Dedifferentiated amniotic fluid mesenchymal stem cell (primary cell): ENCODE measurements at regions not wholly inside any gene's neighbourhood (a gene's known extent, or its start where the extent isn't known, plus 50 kb on each side); places are given as distances from the start of the nearest gene placed in this dataset.
"Not testable (repeated sequence)": the region's sequence is repeated elsewhere in the genome, so short reads cannot be mapped to it uniquely, and the experiment has no call there.

ENCODE experiments used
- DNase-seq: peaks from one replicate; pipeline ENCODE4 v3.0.0-alpha.2; 2016; ENCODE audit errors: extremely low spot score

DNA sequence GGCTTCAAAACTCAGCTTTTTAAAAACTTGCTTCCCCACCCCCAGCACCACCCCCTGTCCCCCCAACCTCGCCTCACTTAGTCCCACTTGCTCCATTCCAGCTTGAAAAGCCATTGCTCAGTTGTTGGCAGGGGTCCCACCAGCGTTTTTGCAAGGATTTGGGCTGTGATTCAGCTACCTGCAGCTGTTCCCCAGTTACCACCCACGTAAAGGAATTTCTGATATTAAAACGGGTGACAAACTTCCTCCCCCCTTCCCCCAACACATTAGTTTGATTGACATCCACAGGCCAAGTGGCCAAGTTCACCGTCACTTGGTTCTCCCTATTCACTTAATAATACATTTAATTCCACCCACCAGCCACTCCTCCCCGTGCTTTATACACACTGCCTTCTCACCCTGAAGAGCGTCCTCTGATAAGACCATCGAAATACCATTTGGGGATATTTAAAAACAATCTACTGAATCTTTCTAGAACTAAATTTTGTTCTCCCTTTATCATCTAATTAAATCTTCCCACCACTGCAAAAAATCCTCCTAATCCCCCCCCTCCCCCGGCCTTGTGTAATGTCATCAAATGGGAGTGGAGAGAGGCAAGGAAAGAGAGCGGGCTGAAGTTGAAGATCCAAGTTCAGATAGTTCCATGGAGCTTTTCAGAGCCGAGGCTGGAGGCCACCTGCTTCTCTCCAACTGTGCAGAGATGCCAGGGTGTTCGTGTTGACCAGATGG lies 55.1 kb downstream of the SOX9 start:
- DNase-seq = no peak

GRCh38 chr17:72176516-72176851 lies 55.7 kb downstream of the SOX9 start:
- DNase-seq = no peak

DNA sequence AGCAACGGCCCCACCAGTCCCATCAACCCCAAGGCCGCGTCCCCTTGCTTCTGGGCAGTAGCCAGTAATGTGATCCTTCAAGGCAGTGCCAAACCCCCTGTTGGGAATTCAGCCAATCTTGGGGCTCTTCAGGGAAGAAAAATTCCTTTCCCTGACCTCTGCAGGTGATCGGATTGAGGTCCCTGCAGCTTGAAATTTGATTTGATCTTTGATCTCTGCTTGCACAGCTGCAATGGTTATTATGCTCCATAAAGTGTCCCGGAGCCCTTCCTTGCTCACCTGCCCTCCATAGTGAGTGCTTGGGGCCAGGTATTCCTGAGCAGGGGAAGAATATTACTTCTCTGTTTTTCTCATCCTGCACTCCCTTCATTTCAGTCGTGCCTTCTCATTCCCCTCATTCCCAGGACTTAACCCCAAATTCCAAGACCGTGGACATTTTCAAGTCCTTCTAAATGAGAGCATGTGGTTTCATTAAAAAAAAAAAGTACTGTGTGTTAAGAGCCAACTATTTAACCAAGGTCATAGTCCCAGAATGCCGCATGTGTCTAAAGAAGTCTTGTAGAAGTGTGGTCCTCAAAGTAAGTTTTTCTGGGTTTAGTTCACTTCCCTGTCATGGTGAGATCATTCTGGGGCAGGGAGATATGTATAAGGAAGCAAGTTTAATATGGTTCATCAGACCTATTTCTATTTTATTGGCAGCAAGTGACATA lies 56.3 kb downstream of the SOX9 start:
- no peak for DNase-seq

DNA sequence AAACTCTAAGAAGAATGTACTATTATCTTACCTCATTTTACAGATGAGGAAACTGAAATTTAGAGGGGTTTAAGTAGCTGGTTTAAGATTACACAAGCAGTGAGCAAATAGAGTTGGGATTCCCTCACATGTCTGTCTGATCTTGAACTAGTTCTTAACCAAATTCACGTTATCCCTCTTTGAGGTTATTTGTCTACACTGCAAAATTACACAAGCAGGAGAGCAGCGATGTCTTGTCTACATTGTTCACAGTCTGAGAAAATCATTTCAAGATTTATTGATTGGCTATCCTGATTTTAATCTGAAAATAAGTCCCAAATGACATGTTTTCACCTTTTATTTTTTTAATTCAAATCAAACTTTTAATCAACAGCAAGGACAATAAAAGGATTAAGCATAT lies 56.9 kb downstream of the SOX9 start:
- DNase-seq = no peak

DNA sequence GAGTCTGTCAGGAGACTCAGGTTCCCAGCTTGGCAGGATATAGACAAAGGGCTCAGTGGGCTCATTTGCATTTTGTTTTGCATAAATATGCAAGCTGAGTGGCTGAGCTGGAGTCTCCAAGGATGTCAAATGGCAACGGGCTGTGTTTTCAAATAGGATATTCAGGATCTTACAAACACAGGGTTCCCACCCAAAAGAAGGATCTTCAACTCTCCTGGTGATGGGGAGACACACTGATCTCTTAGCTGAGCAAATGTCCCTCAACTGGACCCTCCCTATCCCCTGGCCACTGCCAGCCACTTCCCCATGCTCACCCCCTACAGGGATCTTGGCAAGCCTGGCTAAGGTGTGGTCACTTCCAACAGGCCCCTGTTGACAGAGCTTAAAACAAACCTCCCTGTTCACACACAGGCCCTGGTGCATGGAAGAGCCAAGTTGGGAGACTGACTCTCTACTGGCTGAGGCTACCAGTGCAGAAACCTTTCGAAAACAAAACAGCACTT lies 61.6 kb downstream of the SOX9 start:
- no peak for DNase-seq

GRCh38 chr17:72183194-72183685 lies 62.4 kb downstream of the SOX9 start:
- DNase-seq = no peak

GRCh38 chr17:72184805-72185204 lies 64.0 kb downstream of the SOX9 start:
- no peak for DNase-seq

GRCh38 chr17:72185564-72185963 lies 64.7 kb downstream of the SOX9 start:
- no peak for DNase-seq

DNA sequence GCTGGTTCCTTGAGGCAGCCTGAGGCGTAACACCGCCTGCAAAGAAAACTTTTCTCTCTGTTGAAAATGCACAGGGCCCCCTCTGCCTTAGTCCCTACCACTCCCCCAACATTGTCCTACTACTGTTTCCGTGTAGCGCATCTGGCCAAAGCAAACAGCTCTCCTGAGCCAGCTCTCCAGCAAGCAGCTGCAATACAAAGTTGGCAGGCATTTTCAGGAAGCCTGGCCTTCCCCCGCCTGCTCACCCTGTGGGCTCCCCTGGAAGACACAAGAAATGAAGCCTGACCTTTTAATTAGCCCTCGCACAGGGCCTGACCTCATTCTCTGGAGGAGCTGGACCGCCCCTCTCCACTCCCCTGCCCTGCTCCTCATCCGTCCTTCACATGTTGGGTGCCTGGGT lies 66.7 kb downstream of the SOX9 start:
- DNase-seq = no peak

DNA sequence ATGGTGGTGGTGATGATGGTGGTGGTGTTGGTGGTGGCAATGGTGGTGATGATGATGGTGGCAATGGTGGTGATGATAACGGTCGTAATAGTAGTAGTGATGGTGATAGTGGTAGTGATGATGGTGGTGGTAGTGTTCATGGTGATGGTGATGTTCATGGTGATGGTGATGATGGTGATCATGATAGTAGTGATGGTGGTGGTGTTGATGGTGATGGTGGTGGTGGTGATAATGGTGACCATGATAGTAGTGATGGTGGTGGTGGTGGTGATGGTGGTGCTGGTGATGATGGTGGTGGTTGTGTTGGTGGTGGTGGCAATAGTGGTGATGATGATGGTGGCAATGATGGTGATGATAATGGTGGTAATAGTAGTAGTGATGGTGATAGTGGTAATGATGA lies 68.0 kb downstream of the SOX9 start:
- no peak for DNase-seq

DNA sequence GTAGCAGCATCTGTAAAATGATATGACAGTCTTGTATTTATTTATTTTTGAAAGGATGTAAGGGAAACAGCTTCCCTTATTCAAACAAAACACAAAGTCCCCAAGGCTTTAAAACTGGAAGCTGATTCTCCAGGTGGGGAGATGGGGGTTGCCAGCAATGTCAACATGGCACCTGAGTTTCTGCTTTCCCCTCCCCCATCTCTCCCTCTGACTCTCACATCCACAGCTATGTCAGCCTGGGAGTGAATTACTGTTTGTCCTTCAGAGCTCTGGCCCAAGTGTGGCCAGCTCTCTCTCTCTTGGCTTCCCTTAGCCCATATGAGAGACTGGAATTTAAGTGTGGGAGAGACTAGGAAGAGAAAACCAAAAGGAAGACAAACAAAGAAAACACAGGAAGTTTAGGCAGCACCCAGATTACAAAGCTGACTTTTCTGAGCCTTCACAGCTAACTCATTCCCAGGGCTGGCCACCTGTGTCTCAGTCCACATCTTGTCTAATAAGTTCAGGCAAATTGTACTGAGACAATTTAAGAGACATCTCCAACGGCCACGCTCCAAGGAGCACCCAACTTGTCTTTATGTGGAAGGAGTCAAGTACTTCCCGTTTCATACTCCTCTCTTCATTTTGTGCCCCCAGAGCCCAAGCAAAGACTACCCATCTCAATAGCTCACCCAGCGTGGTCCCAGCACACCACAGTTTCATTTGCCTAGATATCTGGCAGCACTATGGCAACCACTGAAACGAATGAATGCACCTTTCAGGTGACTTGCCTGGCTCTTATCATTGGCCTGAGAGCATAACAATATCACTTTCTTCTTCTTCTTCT lies 69.2 kb downstream of the SOX9 start:
- no peak for DNase-seq

DNA sequence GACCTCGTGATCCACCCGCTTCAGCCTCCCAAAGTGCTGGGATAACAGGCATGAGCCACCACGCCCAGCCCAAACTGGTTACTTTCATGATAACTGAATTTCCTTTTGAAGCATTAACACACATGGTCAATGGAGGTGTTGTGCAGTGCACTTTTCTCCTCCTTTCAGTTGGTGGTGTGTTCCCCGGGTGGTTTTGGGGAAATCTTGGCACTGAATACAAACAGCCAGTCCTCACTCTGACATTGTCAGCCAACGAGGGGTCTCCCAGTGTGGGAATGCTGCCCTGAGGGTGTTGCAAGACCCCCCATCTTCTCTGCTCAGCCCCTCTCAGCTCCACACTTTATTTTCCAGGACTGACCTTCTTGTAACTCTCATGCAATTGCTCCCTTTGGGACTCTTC lies 70.5 kb downstream of the SOX9 start:
- no peak for DNase-seq

DNA sequence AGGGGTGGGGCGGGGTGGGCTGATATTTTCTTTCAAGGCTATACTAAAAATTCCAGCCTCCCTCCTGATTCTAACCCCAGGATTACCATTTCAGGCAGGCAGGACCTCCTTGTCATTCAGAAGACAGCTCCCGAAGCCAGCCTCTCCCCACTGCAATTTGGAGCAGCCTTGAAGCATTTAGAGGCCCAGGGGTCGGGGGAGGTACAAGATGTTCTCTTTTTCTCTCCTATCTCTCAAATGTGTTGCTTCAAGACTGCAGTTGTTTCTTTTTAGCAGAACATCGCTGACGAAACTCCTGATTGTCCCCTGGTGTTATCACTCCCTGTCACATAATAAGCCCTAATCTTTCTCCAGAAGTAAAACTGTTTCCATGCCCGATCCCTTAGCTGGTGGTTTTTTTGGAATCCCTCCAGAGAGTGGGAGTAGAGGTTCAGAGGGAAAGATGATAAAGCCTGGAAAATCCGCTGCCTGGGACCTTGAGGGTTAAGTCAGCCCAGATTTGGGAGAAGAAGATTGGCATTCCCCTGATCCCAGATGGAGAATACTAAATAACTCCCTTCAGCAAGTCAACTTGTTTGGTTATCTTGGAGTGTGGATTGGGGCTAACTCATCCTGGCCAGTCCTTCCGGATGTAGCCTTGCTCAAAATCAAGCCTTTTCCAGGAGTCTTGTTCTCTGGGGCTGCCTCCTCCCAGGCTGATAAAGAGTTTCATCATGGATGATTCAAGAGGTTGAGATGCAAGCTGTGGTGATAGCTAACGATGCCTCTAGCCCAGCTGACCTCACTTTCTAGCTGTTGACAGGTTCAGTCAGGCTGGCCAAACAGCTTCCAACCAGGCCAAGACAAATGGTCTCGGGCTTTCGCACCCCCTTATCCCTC lies 71.3 kb downstream of the SOX9 start:
- no peak for DNase-seq

DNA sequence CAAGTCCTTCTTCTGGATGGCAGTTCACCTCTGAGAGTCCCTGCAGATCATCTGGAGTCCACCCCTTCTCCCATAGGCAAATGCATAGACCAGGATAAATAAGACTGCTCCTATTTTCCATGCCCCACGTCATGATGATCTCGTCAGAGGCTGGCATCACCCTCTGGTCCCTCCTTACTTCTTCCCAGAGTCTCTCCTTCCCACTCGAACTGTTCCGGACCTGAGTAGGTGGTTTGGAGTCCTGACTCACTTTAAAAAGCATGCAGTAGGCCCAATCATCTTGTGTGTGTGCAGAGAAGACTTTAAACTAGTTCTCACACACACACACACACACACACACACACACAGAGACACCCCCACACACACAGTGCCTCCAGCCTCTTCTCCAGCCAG lies 72.0 kb downstream of the SOX9 start:
- no peak for DNase-seq

DNA sequence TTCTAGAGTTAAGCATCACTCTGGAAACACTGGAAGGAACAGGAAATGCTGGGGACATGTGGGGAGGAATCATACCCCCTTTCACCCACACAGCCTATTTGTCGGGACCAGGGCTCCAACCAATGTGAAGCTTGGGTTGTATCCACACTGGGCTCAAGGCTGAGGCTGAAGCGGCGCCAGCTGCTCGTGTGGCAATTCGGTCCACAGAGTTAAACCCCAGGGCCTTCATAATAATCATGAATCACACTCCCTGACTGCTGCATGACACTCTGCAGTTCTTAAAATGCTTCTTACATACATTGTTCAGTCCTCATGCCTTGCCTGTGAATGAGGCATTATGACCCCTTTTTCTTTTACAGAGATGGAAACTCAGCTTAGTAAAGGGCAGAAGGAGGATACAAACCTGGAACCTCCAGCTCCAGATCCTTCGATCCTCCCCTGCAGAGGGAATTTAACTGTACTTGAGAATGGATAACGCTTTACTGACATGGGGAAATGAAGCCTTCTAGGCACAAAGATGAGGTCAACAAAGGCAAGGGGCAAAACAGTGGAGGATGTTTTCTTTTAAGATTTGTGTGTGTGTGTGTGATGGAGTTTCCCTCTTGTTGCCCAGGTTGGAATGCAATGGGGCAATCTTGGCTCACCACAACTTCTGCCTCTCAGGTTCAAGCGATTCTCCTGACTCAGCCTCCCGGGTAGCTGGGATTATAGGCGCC lies 72.7 kb downstream of the SOX9 start:
- DNase-seq = no peak

- not testable (repeated sequence) for DNase-seq
These were observed 73.3 kb downstream of the SOX9 start for GRCh38 chr17:72194107-72194440.

DNA sequence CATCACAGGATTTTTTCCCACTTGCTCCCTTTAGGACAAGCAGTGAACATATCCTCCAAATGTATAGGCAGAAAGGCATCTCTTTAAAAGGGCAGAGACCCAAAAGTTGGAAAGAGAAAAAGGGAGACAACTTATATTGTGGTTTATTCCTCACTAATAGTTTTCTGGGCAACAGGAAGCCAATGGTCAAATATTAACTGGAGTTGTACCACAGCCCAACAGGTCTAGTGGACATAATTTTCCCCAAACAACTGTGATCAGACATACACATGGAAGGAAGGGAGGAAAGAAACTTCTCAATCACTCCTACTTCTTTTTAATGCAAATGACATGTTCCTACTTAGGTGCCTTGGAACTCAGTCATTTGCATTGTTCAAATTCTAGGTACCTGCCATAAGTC lies 78.4 kb downstream of the SOX9 start:
- DNase-seq = no peak

DNA sequence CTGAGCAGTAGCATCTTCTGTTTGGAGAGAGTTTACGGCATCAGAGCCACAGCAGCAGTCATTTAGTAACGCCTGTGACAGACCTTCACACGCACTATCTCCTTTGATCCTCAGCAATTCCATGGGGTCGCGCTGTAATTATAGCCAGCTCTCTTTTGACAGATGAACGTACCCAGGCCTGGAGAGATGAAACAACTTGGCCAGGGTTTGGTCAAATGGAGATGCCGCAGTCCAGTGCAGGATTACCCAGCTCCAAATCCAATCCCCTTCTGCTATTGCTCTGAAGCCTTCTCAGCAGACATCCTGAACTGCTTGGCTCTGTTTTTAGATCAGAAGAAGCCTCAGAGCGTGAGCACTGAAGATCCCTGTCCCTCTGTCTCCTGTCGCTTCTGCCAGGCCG lies 83.9 kb downstream of the SOX9 start:
- no peak for DNase-seq

GRCh38 chr17:72205357-72205756 lies 84.5 kb downstream of the SOX9 start:
- no peak for DNase-seq

DNA sequence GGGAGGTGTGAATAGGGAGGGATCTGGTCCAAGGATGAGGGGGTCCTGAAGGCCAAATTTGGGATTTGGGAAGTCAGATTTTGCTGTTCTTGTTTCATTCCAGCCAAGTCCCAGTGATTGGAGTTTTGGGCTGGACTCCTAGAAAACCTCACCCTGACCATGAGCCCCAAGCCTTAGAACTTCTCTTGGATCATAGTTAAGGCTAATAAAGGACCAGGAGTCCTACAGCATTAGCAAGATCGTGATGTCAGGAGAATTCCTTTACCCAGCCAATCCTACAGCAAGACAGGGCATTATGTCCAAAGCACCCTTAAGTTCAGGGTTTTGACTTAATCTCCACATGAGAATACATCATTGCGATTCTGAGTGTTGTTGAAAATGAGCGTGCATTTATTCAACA lies 85.0 kb downstream of the SOX9 start:
- DNase-seq = no peak

DNA sequence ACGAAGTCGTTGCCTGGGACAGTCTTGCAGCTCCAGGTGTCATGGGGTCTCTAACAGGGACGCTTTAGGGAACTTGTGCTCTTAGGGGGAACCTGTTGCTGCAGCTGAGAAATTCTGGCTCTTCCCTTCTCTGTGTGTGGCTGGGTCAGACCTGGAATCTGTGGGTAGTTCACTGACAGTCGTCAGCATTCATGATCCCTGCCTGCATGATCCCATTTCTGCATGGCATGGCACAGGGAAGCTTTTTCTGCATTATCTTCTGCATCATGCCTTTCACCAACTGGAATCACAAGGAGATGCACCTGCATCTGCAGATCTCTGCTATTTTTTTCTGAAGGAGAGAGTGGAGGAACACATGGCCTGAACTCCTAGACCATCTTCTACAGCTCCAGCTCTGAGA lies 85.6 kb downstream of the SOX9 start:
- no peak for DNase-seq
